GM23338 (cell line): ENCODE measurements at regions not wholly inside any gene's neighbourhood (a gene's known extent, or its start where the extent isn't known, plus 50 kb on each side); places are given as distances from the start of the nearest gene placed in this dataset.

Experiments
- ATAC-seq: fragments of 200-7000 bp; cut with Tn5 transposase; 3 replicates; pipeline ENCODE4 v1.9.1; 2020
- DNase-seq: peaks from one replicate; pipeline ENCODE4 v3.0.0-alpha.2; 2015; ENCODE audit warnings: low spot score
- H2AFZ ChIP-seq: fragments of 200-600 bp; sonication (generic); 2 replicates; pipeline ENCODE4 v1.8.0; 2016; ENCODE audit warnings: antibody characterized with exemption, mild to moderate bottlenecking, moderate library complexity
- H3F3A ChIP-seq: fragments of 200-600 bp; sonication (generic); replicated peaks from 2 replicates; pipeline ENCODE4 v1.8.0; 2017; ENCODE audit warnings: antibody characterized with exemption, mixed run types, low read depth
- H3K27ac ChIP-seq: fragments of 200-600 bp; sonication (generic); 2 replicates; pipeline ENCODE4 v1.6.1; 2016; ENCODE audit warnings: low read depth
- H3K27me3 ChIP-seq: fragments of 200-600 bp; sonication (generic); 2 replicates; pipeline ENCODE4 v1.8.0; 2016; ENCODE audit warnings: mild to moderate bottlenecking, mixed run types, moderate library complexity; ENCODE audit not compliant: insufficient read depth
- H3K36me3 ChIP-seq: fragments of 200-600 bp; sonication (generic); 2 replicates; pipeline ENCODE4 v1.8.0; 2016; ENCODE audit warnings: mild to moderate bottlenecking; ENCODE audit not compliant: insufficient read depth
- H3K4me1 ChIP-seq: fragments of 200-600 bp; sonication (generic); 2 replicates; pipeline ENCODE4 v1.8.0; 2016; ENCODE audit warnings: mild to moderate bottlenecking, moderate library complexity; ENCODE audit not compliant: insufficient read depth
- H3K4me2 ChIP-seq: fragments of 200-600 bp; sonication (generic); 2 replicates; pipeline ENCODE4 v1.7.1; 2017; ENCODE audit warnings: mixed run types
- H3K4me3 ChIP-seq: fragments of 200-600 bp; sonication (generic); 2 replicates; pipeline ENCODE4 v1.6.1; 2016; ENCODE audit warnings: mixed run types
- H3K79me2 ChIP-seq: fragments of 200-600 bp; sonication (generic); replicated peaks from 2 replicates; pipeline ENCODE4 v1.8.0; 2017; ENCODE audit warnings: mild to moderate bottlenecking; ENCODE audit not compliant: insufficient read depth
- H3K9me2 ChIP-seq: fragments of 200-600 bp; sonication (generic); 2 replicates; pipeline ENCODE4 v1.8.0; 2017; ENCODE audit not compliant: insufficient read depth
- H4K20me1 ChIP-seq: fragments of 200-600 bp; sonication (generic); replicated peaks from 2 replicates; pipeline ENCODE4 v1.8.0; 2017; ENCODE audit warnings: mild to moderate bottlenecking; ENCODE audit not compliant: insufficient read depth
- H3K27ac Mint-ChIP-seq: 2 replicates; pipeline ENCODE4 v1.8.0; 2020; ENCODE audit warnings: inconsistent platforms, mild to moderate bottlenecking, moderate library complexity, mixed read lengths
- H3K27me3 Mint-ChIP-seq: 3 replicates; pipeline ENCODE4 v1.8.0; 2022; ENCODE audit warnings: low read depth, mild to moderate bottlenecking, moderate library complexity, mixed read lengths, inconsistent platforms; ENCODE audit not compliant: insufficient read depth, poor library complexity
- H3K36me3 Mint-ChIP-seq: 3 replicates; pipeline ENCODE4 v1.8.0; 2021; ENCODE audit warnings: low read depth, mild to moderate bottlenecking, inconsistent platforms, moderate library complexity, mixed read lengths
- H3K4me1 Mint-ChIP-seq: 3 replicates; pipeline ENCODE4 v1.8.0; 2020; ENCODE audit warnings: mild to moderate bottlenecking, inconsistent platforms, mixed read lengths
- H3K4me3 Mint-ChIP-seq: 3 replicates; pipeline ENCODE4 v1.8.0; 2021; ENCODE audit warnings: moderate library complexity, mild to moderate bottlenecking, inconsistent platforms, mixed read lengths
- H3K9me3 Mint-ChIP-seq: 3 replicates; pipeline ENCODE4 v1.8.0; 2020; ENCODE audit warnings: moderate library complexity, mild to moderate bottlenecking, inconsistent platforms, mixed read lengths
- CREB1 ChIP-seq: fragments of 250-450 bp; sonication (Bioruptor Pico); IDR thresholded peaks from 2 replicates; pipeline ENCODE4 v1.5.0; 2020; ENCODE audit warnings: low read depth, mild to moderate bottlenecking, moderate library complexity
- CTCF ChIP-seq, 2 experiments: fragments of 200-600 bp in 1 of 2; sonication (generic) in 1 of 2; conservative IDR thresholded peaks; 2 replicates each; pipeline versions ENCODE4 v1.5.1 to v1.6.1; 2016 to 2017; ENCODE audit warnings: antibody characterized with exemption in 2 of 2, low read depth in 2 of 2, mild to moderate bottlenecking in 2 of 2, moderate library complexity in 1 of 2
- ETS1 ChIP-seq: IDR thresholded peaks from 2 replicates; pipeline ENCODE4 v1.6.1; 2016; ENCODE audit warnings: antibody characterized with exemption
- EZH2 ChIP-seq: fragments of 200-600 bp; sonication (generic); IDR thresholded peaks from one replicate; pipeline ENCODE4 v1.8.0; 2017; ENCODE audit warnings: antibody characterized with exemption, mild to moderate bottlenecking, low read depth; ENCODE audit not compliant: unreplicated experiment
- EZH2phosphoT487 ChIP-seq: fragments of 200-600 bp; sonication (generic); IDR thresholded peaks from one replicate; pipeline ENCODE4 v1.8.1; 2018; ENCODE audit warnings: antibody characterized with exemption; ENCODE audit not compliant: unreplicated experiment
- JUNB ChIP-seq: IDR thresholded peaks from one replicate; pipeline ENCODE4 v1.6.1; 2016; ENCODE audit warnings: antibody characterized with exemption; ENCODE audit not compliant: unreplicated experiment
- NANOG ChIP-seq: IDR thresholded peaks from 2 replicates; pipeline ENCODE4 v1.6.1; 2016; ENCODE audit warnings: antibody characterized with exemption, borderline replicate concordance
- POLR2AphosphoS5 ChIP-seq: IDR thresholded peaks from 2 replicates; pipeline ENCODE4 v1.6.1; 2016; ENCODE audit warnings: antibody characterized with exemption, low read depth
- REST ChIP-seq: IDR thresholded peaks from one replicate; pipeline ENCODE4 v1.6.1; 2018; ENCODE audit warnings: antibody characterized with exemption; ENCODE audit not compliant: unreplicated experiment
- STAT1 ChIP-seq: IDR thresholded peaks from one replicate; pipeline ENCODE4 v1.6.1; 2016; ENCODE audit warnings: antibody characterized with exemption; ENCODE audit not compliant: unreplicated experiment
- ZNF114 ChIP-seq: fragments of 250-450 bp; sonication (Bioruptor Pico); IDR thresholded peaks from 2 replicates; pipeline ENCODE4 v1.5.0; 2020; ENCODE audit warnings: mild to moderate bottlenecking, moderate library complexity
- ZNF331 ChIP-seq: fragments of 250-450 bp; sonication (Bioruptor Pico); IDR thresholded peaks from 2 replicates; pipeline ENCODE4 v1.5.0; 2020; ENCODE audit warnings: low read depth, mild to moderate bottlenecking, moderate library complexity
- ZNF462 ChIP-seq: fragments of 250-450 bp; sonication (Bioruptor Pico); IDR thresholded peaks from 2 replicates; pipeline ENCODE4 v1.5.0; 2020; ENCODE audit warnings: mild to moderate bottlenecking, moderate library complexity

- no peak overlapping the region for H3K4me3 Mint-ChIP-seq
- H3F3A ChIP-seq = no peaks in the 10 kb centered on the region
- no peaks in the 10 kb centered on the region for H3K27me3 ChIP-seq
- no peaks in the 10 kb centered on the region for H3K36me3 ChIP-seq
- DNase-seq (no peak), ATAC-seq (no peak)
- H3K79me2 ChIP-seq = no peaks in the 10 kb centered on the region
- no peaks in the 10 kb centered on the region for H3K36me3 Mint-ChIP-seq
- TF ChIP-seq STAT1 (no peak), EZH2 (no peak), NANOG (no peak), ZNF462 (CRISPR knock-in tag) (no peak), ETS1 (no peak), ZNF114 (CRISPR knock-in tag) (no peak), JUNB (no peak), REST (no peak), EZH2phosphoT487 (no peak), ZNF331 (CRISPR knock-in tag) (no peak), POLR2AphosphoS5 (no peak), CREB1 (no peak), CTCF (conservative IDR thresholded peaks at IDR 0.05; ENCODE audit: low read depth in 2 of 2) (no peak)
- no peaks in the 10 kb centered on the region for H3K27me3 Mint-ChIP-seq
- H3K4me3 ChIP-seq = no peak overlapping the region
- no peaks in the 10 kb centered on the region for H3K9me3 Mint-ChIP-seq
- H3K4me1 ChIP-seq = no peaks in the 10 kb centered on the region
- 0 out of 2 replicates have a peak, but pooled peaks cover 2% of the 10 kb centered on the region for H3K9me2 ChIP-seq
- no peaks in the 10 kb centered on the region for H4K20me1 ChIP-seq
- H3K4me1 Mint-ChIP-seq = peaks cover 13% of the 10 kb centered on the region
- H3K27ac ChIP-seq = no peak overlapping the region
- no peak overlapping the region for H2AFZ ChIP-seq
- no peak overlapping the region for H3K4me2 ChIP-seq
- no peak overlapping the region for H3K27ac Mint-ChIP-seq
These were observed 95.7 kb downstream of the BUB3 start for GRCh38 chr10:123249894-123250293.
